K562 (cell line): ENCODE measurements at regions not wholly inside any gene's neighbourhood (a gene's known extent, or its start where the extent isn't known, plus 50 kb on each side); places are given as distances from the start of the nearest gene placed in this dataset.

Experiments
- ATAC-seq: fragments of 200-7000 bp; cut with Tn5 transposase; 3 replicates; pipeline ENCODE4 v1.9.1; 2020; ENCODE audit warnings: moderate library complexity
- BruUV-seq: library from RNA; stranded (reverse); fragments of 400-500 nt; replicated peaks from 2 replicates; lab custom pipeline; 2021; lab: Mats Ljungman, UMichigan
- CTCF ChIA-PET: fragments of 300-600 bp; formaldehyde crosslinking; extraction: SDS; loops from one replicate; lab custom pipeline; 2021; ENCODE audit warnings: low intra/inter-chr PET ratio; lab: Yijun Ruan, JAX
- POLR2A ChIA-PET: fragments of 300-600, 350-650 bp; sonication (Branson Sonifier 250); formaldehyde crosslinking; extraction: SDS; loops from one replicate; lab custom pipeline; 2021; ENCODE audit warnings: antibody characterized with exemption, inconsistent platforms; lab: Yijun Ruan, JAX
- DNase-seq, 4 experiments: peaks; one replicate each; pipeline versions ENCODE4 v3.0.0 to v3.0.0-alpha.2; 2011 to 2018; ENCODE audit warnings: low spot score in 3 of 4, mixed read lengths in 3 of 4; ENCODE audit errors: extremely low read depth in 1 of 4
- FAIRE-seq: peaks from 2 replicates; lab custom pipeline; 2011; peaks lifted over from hg19 to GRCh38; lab: Jason Lieb, UNC
- H2AFZ ChIP-seq: 2 replicates; pipeline ENCODE4 v1.6.0; 2011; ENCODE audit warnings: low read depth, low read length, control low read depth, inconsistent platforms
- H3K27ac ChIP-seq: fragments of 200-600 bp; 3 replicates; pipeline ENCODE4 v1.8.0; 2011; ENCODE audit warnings: low read depth, mild to moderate bottlenecking, control low read depth, inconsistent platforms, low read length, moderate library complexity, mixed read lengths; ENCODE audit errors: extremely low read depth
- H3K27me3 ChIP-seq, 2 experiments: fragments of 300-600 bp in 1 of 2; 2 replicates in 1 of 2; 3 replicates in 1 of 2; pipeline versions ENCODE4 v1.6.0 to v1.8.0; 2011; ENCODE audit warnings: inconsistent platforms in 2 of 2, low read length in 2 of 2, mild to moderate bottlenecking in 1 of 2, mixed read lengths in 1 of 2, moderate library complexity in 1 of 2; ENCODE audit not compliant: control insufficient read depth in 2 of 2, insufficient read depth in 2 of 2
- H3K36me3 ChIP-seq: fragments of 300-600 bp; 3 replicates; pipeline ENCODE4 v1.8.0; 2011; ENCODE audit warnings: mild to moderate bottlenecking, low read length, inconsistent platforms; ENCODE audit not compliant: control insufficient read depth, insufficient read depth
- H3K4me1 ChIP-seq, 2 experiments: fragments of 200-600 bp in 1 of 2; replicated peaks in 1 of 2; 2 replicates in 1 of 2; 3 replicates in 1 of 2; pipeline versions ENCODE4 v1.5.1 to v1.8.0; 2011; ENCODE audit warnings: inconsistent platforms in 2 of 2, low read length in 2 of 2, mild to moderate bottlenecking in 1 of 2, mixed read lengths in 1 of 2, moderate library complexity in 1 of 2; ENCODE audit not compliant: control insufficient read depth in 2 of 2, insufficient read depth in 2 of 2
- H3K4me2 ChIP-seq: 2 replicates; pipeline ENCODE4 v1.6.1; 2011; ENCODE audit warnings: low read length, control low read depth, inconsistent platforms, mixed read lengths; ENCODE audit not compliant: insufficient read depth
- H3K4me3 ChIP-seq: fragments of 200-600 bp; sonication (generic), shearing (Covaris generic); 2 replicates; pipeline ENCODE4 v1.5.1; 2016; ENCODE audit warnings: control low read depth, inconsistent platforms
- H3K79me2 ChIP-seq: fragments of 200-600 bp; 3 replicates; pipeline ENCODE4 v1.8.0; 2011; ENCODE audit warnings: low read length, inconsistent platforms; ENCODE audit not compliant: control insufficient read depth, insufficient read depth
- H3K9ac ChIP-seq, 2 experiments: 2 replicates each; pipeline versions ENCODE4 v1.6.0 to v1.6.1; 2011; ENCODE audit warnings: low read depth in 2 of 2, low read length in 2 of 2, control low read depth in 1 of 2, inconsistent platforms in 1 of 2, mild to moderate bottlenecking in 1 of 2, mixed read lengths in 1 of 2; ENCODE audit not compliant: insufficient read depth in 1 of 2
- H3K9me1 ChIP-seq: one replicate; pipeline ENCODE4 v1.6.0; 2011; ENCODE audit warnings: inconsistent platforms, mild to moderate bottlenecking, low read length, moderate library complexity; ENCODE audit not compliant: control insufficient read depth, insufficient read depth
- H3K9me3 ChIP-seq: replicated peaks from 2 replicates; pipeline ENCODE4 v1.5.1; 2011; ENCODE audit warnings: low read depth, low read length, inconsistent platforms; ENCODE audit not compliant: control insufficient read depth, insufficient read depth
- H4K20me1 ChIP-seq: replicated peaks from 2 replicates; pipeline ENCODE4 v1.6.1; 2011; ENCODE audit warnings: low read length, inconsistent platforms, mixed read lengths; ENCODE audit not compliant: control insufficient read depth, insufficient read depth
- E2F6 ChIP-seq, 2 experiments: IDR thresholded peaks; 2 replicates each; pipeline ENCODE4 v1.6.1; 2011; ENCODE audit warnings: borderline replicate concordance in 1 of 2, control low read depth in 1 of 2, low read depth in 1 of 2, low read length in 1 of 2, mild to moderate bottlenecking in 1 of 2, mixed read lengths in 1 of 2, moderate library complexity in 1 of 2; ENCODE audit not compliant: insufficient read depth in 1 of 2, insufficient read length in 1 of 2, poor library complexity in 1 of 2, severe bottlenecking in 1 of 2; ENCODE audit errors: extremely low read depth in 1 of 2
- ETV1 ChIP-seq: fragments of 450-650 bp; conservative IDR thresholded peaks from 2 replicates; pipeline ENCODE4 v1.6.1; 2016; ENCODE audit warnings: missing genetic modification characterization, control low read depth, low read depth, missing compliant biosample characterization
- KLF13 ChIP-seq: fragments of 450-650 bp; IDR thresholded peaks from 2 replicates; pipeline ENCODE4 v1.6.1; 2016; ENCODE audit warnings: missing genetic modification characterization, low read depth, mild to moderate bottlenecking, missing compliant biosample characterization, moderate library complexity, borderline replicate concordance
- MTA3 ChIP-seq: fragments of 450-650 bp; formaldehyde crosslinking; IDR thresholded peaks from 2 replicates; pipeline ENCODE4 v1.6.1; 2017; ENCODE audit warnings: mild to moderate bottlenecking, borderline replicate concordance
- NFE2 ChIP-seq: IDR thresholded peaks from 2 replicates; pipeline ENCODE4 v1.6.1; 2014; ENCODE audit warnings: antibody characterized with exemption, low read depth
- NRF1 ChIP-seq, 2 experiments: fragments of 450-650 bp; IDR thresholded peaks in 1 of 2; conservative IDR thresholded peaks in 1 of 2; 2 replicates each; pipeline ENCODE4 v1.6.1; 2014; ENCODE audit warnings: mild to moderate bottlenecking in 2 of 2
- POLR3A ChIP-seq: IDR thresholded peaks from 2 replicates; pipeline ENCODE4 v1.6.1; 2011; ENCODE audit warnings: borderline replicate concordance, mild to moderate bottlenecking, moderate library complexity; ENCODE audit not compliant: insufficient read length, insufficient read depth; ENCODE audit errors: extremely low read depth
- POU5F1 ChIP-seq: fragments of 150-350 bp; IDR thresholded peaks from 2 replicates; pipeline ENCODE4 v1.6.1; 2014; ENCODE audit warnings: borderline replicate concordance, low read length, low read depth, mild to moderate bottlenecking; ENCODE audit not compliant: partially characterized antibody
- PTBP1 ChIP-seq: fragments of 200-400 bp; formaldehyde crosslinking; IDR thresholded peaks from 2 replicates; pipeline ENCODE4 v1.6.1; 2017; ENCODE audit warnings: low read depth, low read length
- SRF ChIP-seq, 2 experiments: fragments of 250-450, 450-650 bp in 1 of 2; sonication (Bioruptor Pico) in 1 of 2; sonication (generic) in 1 of 2; formaldehyde crosslinking; IDR thresholded peaks; 2 replicates each; pipeline versions ENCODE4 v1.5.0 to v1.5.1; 2020 to 2022; ENCODE audit warnings: mild to moderate bottlenecking in 1 of 2, missing genetic modification reagents in 1 of 2
- THAP7 ChIP-seq: fragments of 250-450 bp; sonication (Bioruptor Pico); IDR thresholded peaks from 2 replicates; pipeline ENCODE4 v1.5.0; 2021
- ZBED1 ChIP-seq: IDR thresholded peaks from 2 replicates; pipeline ENCODE4 v1.6.1; 2014
- ZNF695 ChIP-seq: fragments of 450-650 bp; formaldehyde crosslinking; IDR thresholded peaks from 2 replicates; pipeline ENCODE4 v1.4.0; 2020; ENCODE audit warnings: mild to moderate bottlenecking, moderate library complexity
- WGBS: fragments of 100-300 bp; shearing (Covaris generic); methylation state at CpG from one replicate; pipeline ENCODE4 v1.1.6; 2016; ENCODE audit warnings: low coverage, mixed read lengths; ENCODE audit not compliant: insufficient coverage; ENCODE audit errors: missing lambda C conversion rate; 5-methylcytosine and 5-hydroxymethylcytosine counted together
- in situ Hi-C: fragments of 300-500 bp; cut with MboI; formaldehyde crosslinking; loops from 4 replicates; pipeline ENCODE4 v1.15.0; 2018; ENCODE audit warnings: inconsistent platforms, mixed read lengths
- intact Hi-C: fragments of 100-400 bp; cut with micrococcal nuclease; formaldehyde crosslinking; loops from 2 replicates; pipeline ENCODE4 v1.14.2; 2022

GRCh38 chr6:1499777-1500176 is 109.9 kb upstream of the FOXC1 start:
- ATAC-seq = no peak

More at GRCh38 chr6:1499777-1500176, 109.9 kb upstream of the FOXC1 start:
- no peak for FAIRE-seq
- no peaks in the 10 kb centered on the region for H3K9me1 ChIP-seq
- ChIA-PET POLR2A (no interaction called here), CTCF (no interaction called here)
- 1% methylated on average over 8 of the region's 8 CpGs for WGBS
- intact Hi-C loops = no loop called here
- H3K27me3 ChIP-seq = peaks cover 20 to 38% of the 10 kb centered on the region in 2 experiments; a peak in 4 of 5 replicates
- no peaks in the 10 kb centered on the region for H4K20me1 ChIP-seq
- no peak for DNase-seq
- no peak overlapping the region for H3K9ac ChIP-seq
- no peak overlapping the region for H3K4me3 ChIP-seq
- no peaks in the 10 kb centered on the region for H3K9me3 ChIP-seq
- no peak overlapping the region for H2AFZ ChIP-seq
- H3K27ac ChIP-seq = no peak overlapping the region
- no peak overlapping the region for H3K4me2 ChIP-seq
- no peaks in the 10 kb centered on the region for H3K79me2 ChIP-seq
- TF ChIP-seq KLF13 (tag) (no peak), PTBP1 (no peak), ZBED1 (no peak), MTA3 (no peak), NRF1 (conservative IDR thresholded peaks at IDR 0.05 in 1 of 2, IDR thresholded peaks at IDR 0.05 in 1 of 2) (no peak), THAP7 (CRISPR knock-in tag) (no peak), ZNF695 (CRISPR knock-in tag) (no peak), ETV1 (tag) (no peak), POU5F1 (no peak), NFE2 (no peak), POLR3A (no peak), E2F6 (IDR thresholded peaks at IDR 0.05; ENCODE audit: borderline replicate concordance in 1 of 2, extremely low read depth in 1 of 2, insufficient read depth in 1 of 2, insufficient read length in 1 of 2, low read depth in 1 of 2, low read length in 1 of 2, poor library complexity in 1 of 2, severe bottlenecking in 1 of 2) (no peak), SRF (CRISPR knock-in tag; IDR thresholded peaks at IDR 0.05) (no peak)
- TF ChIP-seq, all 486 proteins: peak for 0
- no peaks in the 10 kb centered on the region for H3K36me3 ChIP-seq
- BruUV-seq = no TSS peak
- in situ Hi-C loops = no loop called here
- peaks cover 0 to 3% of the 10 kb centered on the region in 2 experiments; a peak in 1 of 5 replicates for H3K4me1 ChIP-seq
